ENCODE measurements at regions not wholly inside any gene's neighbourhood (a gene's known extent, or its start where the extent isn't known, plus 50 kb on each side); places are given as distances from the start of the nearest gene placed in this dataset.

DNA sequence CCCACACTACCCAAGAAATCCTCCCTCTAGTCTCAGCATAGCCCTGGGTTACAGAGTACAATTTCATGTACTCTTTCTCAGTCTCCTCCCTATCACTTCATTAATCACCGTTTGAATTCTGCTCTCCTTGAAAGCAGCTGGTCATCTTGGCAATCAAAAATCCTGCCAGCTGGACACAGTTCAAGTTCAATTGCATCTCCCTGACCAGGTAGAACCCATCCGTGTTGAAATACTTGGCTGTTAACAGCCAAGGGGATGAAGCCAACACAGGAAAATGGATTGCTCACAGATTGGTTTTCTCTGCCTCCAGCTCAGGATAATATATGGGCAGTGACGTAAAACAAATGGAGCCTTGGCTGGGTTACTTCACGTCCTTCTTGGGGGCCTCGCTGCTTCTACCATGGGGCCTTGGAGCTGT lies 55.1 kb upstream of the GRK3 start:
- intact Hi-C loops (cut with micrococcal nuclease), result no loop called here
- no peak overlapping the region; the same call in 1 of the 2 replicates for H3K27ac ChIP-seq (ENCODE audit: insufficient read depth, low read length)
- H3K9me3 ChIP-seq (ENCODE audit: control insufficient read depth, insufficient read depth, low read length), result no peaks in the 10 kb centered on the region
- BruUV-seq (replicated peaks), result no TSS peak
- no peaks in the 10 kb centered on the region for H3K27me3 ChIP-seq (ENCODE audit: control insufficient read depth, insufficient read depth, low read length)
- H2AFZ ChIP-seq (replicated peaks; ENCODE audit: low read length, poor library complexity), result no peak overlapping the region
- H3K79me1 ChIP-seq (ENCODE audit: low read depth in 1 of 2, low read length in 2 of 2), result no peaks in the 10 kb centered on the region
- no peak overlapping the region for H3K23ac ChIP-seq (ENCODE audit: low read depth, low read length)
- H2BK120ac ChIP-seq (ENCODE audit: low read depth, low read length), result no peak overlapping the region
- no peak overlapping the region for H3K4me3 ChIP-seq (ENCODE audit: insufficient read depth, low read depth, low read length)
- ChIA-PET POLR2A (ENCODE audit: unreplicated experiment) (no interaction called here), CTCF (no interaction called here)
- H4K20me1 ChIP-seq (ENCODE audit: insufficient read depth, low read length), result no peaks in the 10 kb centered on the region
- no peak overlapping the region for H4K5ac ChIP-seq (ENCODE audit: low read depth, low read length)
- H3K56ac ChIP-seq (ENCODE audit: extremely low read depth, insufficient read depth, low read length), result no peak overlapping the region
- H4K91ac ChIP-seq (ENCODE audit: insufficient read depth, low read depth, low read length), result no peak overlapping the region
- H3K14ac ChIP-seq (replicated peaks; ENCODE audit: low read depth, low read length), result no peak overlapping the region
- TF ChIP-seq RAD21 (IDR thresholded peaks at IDR 0.05; ENCODE audit: low read length) (no peak), MXI1 (IDR thresholded peaks at IDR 0.05; ENCODE audit: borderline replicate concordance, low read depth, low read length) (no peak), CTCF (conservative IDR thresholded peaks at IDR 0.05; ENCODE audit: low read depth, low read length) (no peak), BHLHE40 (IDR thresholded peaks at IDR 0.05; ENCODE audit: low read depth, low read length) (no peak), USF2 (IDR thresholded peaks at IDR 0.05; ENCODE audit: low read depth, low read length) (no peak), ELK1 (IDR thresholded peaks at IDR 0.05; ENCODE audit: borderline replicate concordance, low read depth, low read length) (no peak), RFX5 (IDR thresholded peaks at IDR 0.05; ENCODE audit: low read depth, low read length) (no peak), MAZ (IDR thresholded peaks at IDR 0.05; ENCODE audit: borderline replicate concordance, low read depth, low read length) (no peak), CHD1 (IDR thresholded peaks at IDR 0.05; ENCODE audit: low read depth, low read length) (no peak), POLR2A (IDR thresholded peaks at IDR 0.05; ENCODE audit: low read depth, low read length) (no peak), SMC3 (IDR thresholded peaks at IDR 0.05; ENCODE audit: low read depth, low read length) (no peak), FOS (IDR thresholded peaks at IDR 0.05; ENCODE audit: low read depth, low read length) (no peak), NFE2L2 (IDR thresholded peaks at IDR 0.05; ENCODE audit: low read depth, low read length) (no peak), CEBPB (IDR thresholded peaks at IDR 0.05; ENCODE audit: low read depth, low read length) (no peak), RCOR1 (IDR thresholded peaks at IDR 0.05; ENCODE audit: insufficient replicate concordance, low read length) (no peak), MAFK (IDR thresholded peaks at IDR 0.05; ENCODE audit: low read depth, low read length) (no peak)
- H2BK20ac ChIP-seq (ENCODE audit: low read depth, low read length), result no peak overlapping the region
- H3K9me1 ChIP-seq (ENCODE audit: insufficient read depth, low read length), result no peaks in the 10 kb centered on the region
- peak; percentile 44 for DNase-seq
- H2BK5ac ChIP-seq (ENCODE audit: low read depth, low read length, poor library complexity, severe bottlenecking), result no peak overlapping the region
- ATAC-seq (ENCODE audit: low read depth), result peak; percentile 21; the same call in 1 of the 2 replicates
- dilution Hi-C loops (cut with HindIII; ENCODE audit: low sequenced_read_pairs, unreplicated experiment), result no loop called here
- H2AK5ac ChIP-seq (ENCODE audit: low read depth, low read length), result no peak overlapping the region
- peak overlapping the region; percentile 56 for H2AK9ac ChIP-seq (replicated peaks; ENCODE audit: low read depth, low read length, poor library complexity)
- in situ Hi-C loops (cut with MboI; ENCODE audit: low sequenced_read_pairs), result no loop called here
- H3K18ac ChIP-seq (ENCODE audit: low read depth, low read length), result no peak overlapping the region
- WGBS, 2 experiments (ENCODE audit: extremely low coverage in 2 of 2, insufficient read length in 1 of 2), result 6% methylated on average over 5 of the region's 5 CpGs; no CpG with 5 or more reads in 1 of the 2 experiments
- H3K9ac ChIP-seq (ENCODE audit: low read depth, low read length), result no peak overlapping the region
- H3K4ac ChIP-seq (ENCODE audit: low read depth, low read length), result no peak overlapping the region
- H3K36me3 ChIP-seq (ENCODE audit: control insufficient read depth, insufficient read depth, low read length), result peaks cover 10% of the 10 kb centered on the region
- no peaks in the 10 kb centered on the region; the same call in 1 of the 2 replicates for H3K4me1 ChIP-seq (ENCODE audit: control insufficient read depth, insufficient read depth, low read length)
- H3K4me2 ChIP-seq (ENCODE audit: low read depth, low read length), result no peak overlapping the region
- no peak overlapping the region for H4K8ac ChIP-seq (ENCODE audit: low read depth in 2 of 2, low read length in 2 of 2)
- H2BK15ac ChIP-seq (ENCODE audit: low read depth, low read length), result no peak overlapping the region

Data from IMR-90 (cell line).